ENCODE measurements at regions not wholly inside any gene's neighbourhood (a gene's known extent, or its start where the extent isn't known, plus 50 kb on each side); places are given as distances from the start of the nearest gene placed in this dataset.

DNA sequence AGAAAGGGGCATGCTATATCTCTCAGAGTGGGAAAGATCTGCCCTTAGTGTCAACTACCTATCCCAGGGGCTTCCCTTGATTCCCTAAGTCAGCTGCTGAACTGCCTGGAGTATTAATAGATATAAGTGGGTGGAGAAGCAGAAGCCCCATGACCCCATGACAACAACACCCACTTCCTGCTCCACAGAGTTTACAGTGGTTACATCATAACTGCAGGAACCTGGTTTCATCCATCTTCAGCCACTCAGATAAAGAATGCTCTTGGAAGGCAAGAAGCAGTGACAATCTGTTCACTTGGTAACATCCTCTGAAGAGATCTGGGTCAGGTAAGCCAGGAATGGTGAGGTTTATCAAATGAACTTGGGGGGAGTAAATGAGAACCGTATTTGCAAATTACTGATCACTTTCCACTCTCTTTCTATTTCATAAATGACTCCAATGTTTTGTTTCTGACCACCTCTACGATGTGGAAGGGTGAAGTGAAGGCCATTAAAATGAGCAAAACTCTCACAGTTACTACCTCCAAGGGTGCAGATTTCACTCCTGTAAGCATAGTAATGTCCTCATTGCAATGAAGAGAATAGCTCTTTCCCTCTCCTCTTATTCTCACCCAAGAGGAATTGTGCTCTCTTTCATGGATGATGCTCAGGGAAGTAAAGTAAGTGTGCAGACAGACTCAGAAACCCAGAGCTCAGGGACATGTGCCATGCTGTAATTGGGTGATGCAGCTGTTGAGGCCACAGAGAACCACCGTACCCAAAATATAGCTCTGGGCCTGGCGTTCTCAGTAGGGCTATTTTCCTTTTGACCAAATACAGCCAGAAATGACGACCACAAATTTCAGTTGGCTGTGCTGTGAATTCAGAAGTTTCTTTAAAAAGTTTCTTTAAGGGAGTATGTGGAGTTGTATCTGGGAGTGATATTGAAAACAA is 192.8 kb upstream of the APCDD1 start:
- TF ChIP-seq POLR2A (IDR thresholded peaks at IDR 0.05) (no peak), POLR2AphosphoS5 (IDR thresholded peaks at IDR 0.05) (no peak), EP300 (IDR thresholded peaks at IDR 0.05) (no peak)
- TF ChIP-seq, protein P1, sequence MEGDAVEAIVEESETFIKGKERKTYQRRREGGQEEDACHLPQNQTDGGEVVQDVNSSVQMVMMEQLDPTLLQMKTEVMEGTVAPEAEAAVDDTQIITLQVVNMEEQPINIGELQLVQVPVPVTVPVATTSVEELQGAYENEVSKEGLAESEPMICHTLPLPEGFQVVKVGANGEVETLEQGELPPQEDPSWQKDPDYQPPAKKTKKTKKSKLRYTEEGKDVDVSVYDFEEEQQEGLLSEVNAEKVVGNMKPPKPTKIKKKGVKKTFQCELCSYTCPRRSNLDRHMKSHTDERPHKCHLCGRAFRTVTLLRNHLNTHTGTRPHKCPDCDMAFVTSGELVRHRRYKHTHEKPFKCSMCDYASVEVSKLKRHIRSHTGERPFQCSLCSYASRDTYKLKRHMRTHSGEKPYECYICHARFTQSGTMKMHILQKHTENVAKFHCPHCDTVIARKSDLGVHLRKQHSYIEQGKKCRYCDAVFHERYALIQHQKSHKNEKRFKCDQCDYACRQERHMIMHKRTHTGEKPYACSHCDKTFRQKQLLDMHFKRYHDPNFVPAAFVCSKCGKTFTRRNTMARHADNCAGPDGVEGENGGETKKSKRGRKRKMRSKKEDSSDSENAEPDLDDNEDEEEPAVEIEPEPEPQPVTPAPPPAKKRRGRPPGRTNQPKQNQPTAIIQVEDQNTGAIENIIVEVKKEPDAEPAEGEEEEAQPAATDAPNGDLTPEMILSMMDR (IDR thresholded peaks at IDR 0.05): no peak
